HEK293 (cell line): ENCODE measurements at regions not wholly inside any gene's neighbourhood (a gene's known extent, or its start where the extent isn't known, plus 50 kb on each side); places are given as distances from the start of the nearest gene placed in this dataset.

Experiments
- CTCF ChIA-PET: fragments of 350-600 bp; formaldehyde crosslinking; extraction: SDS; loops from one replicate; lab custom pipeline; 2021; ENCODE audit warnings: antibody characterized with exemption; lab: Yijun Ruan, JAX
- POLR2A ChIA-PET: fragments of 300-600 bp; formaldehyde crosslinking; extraction: SDS; loops from one replicate; lab custom pipeline; 2020; ENCODE audit warnings: antibody characterized with exemption, inconsistent platforms; lab: Yijun Ruan, JAX
- H3K27ac ChIP-seq: fragments of 200-500 bp; sonication (Bioruptor generic); 2 replicates; pipeline ENCODE4 v1.5.1; 2014; ENCODE audit warnings: low read depth, low read length, control low read depth, inconsistent platforms; ENCODE audit errors: extremely low read depth
- H3K36me3 ChIP-seq, 2 experiments: fragments of 200-500 bp in 1 of 2; sonication (Bioruptor generic) in 1 of 2; 1 replicate in 1 of 2; 2 replicates in 1 of 2; pipeline ENCODE4 v1.5.1; 2014 to 2017; ENCODE audit warnings: inconsistent platforms in 2 of 2, low read length in 2 of 2; ENCODE audit not compliant: control insufficient read depth in 2 of 2, insufficient read depth in 1 of 2
- H3K4me1 ChIP-seq: fragments of 200-500 bp; sonication (Bioruptor generic); 2 replicates; pipeline ENCODE4 v1.5.1; 2014; ENCODE audit warnings: mild to moderate bottlenecking, low read length, inconsistent platforms; ENCODE audit not compliant: control insufficient read depth, insufficient read depth
- H3K4me3 ChIP-seq: 2 replicates; pipeline ENCODE4 v1.5.1; 2011; ENCODE audit warnings: low read depth, mild to moderate bottlenecking, control low read depth, low read length, moderate library complexity
- H3K9me3 ChIP-seq: fragments of 200-500 bp; sonication (Bioruptor generic); 2 replicates; pipeline ENCODE4 v1.5.1; 2014; ENCODE audit warnings: low read depth, low read length, inconsistent platforms; ENCODE audit not compliant: control insufficient read depth, insufficient read depth
- GFI1B ChIP-seq: fragments of 450-650 bp; formaldehyde crosslinking; IDR thresholded peaks from 2 replicates; pipeline ENCODE4 v1.5.1; 2016; ENCODE audit warnings: missing biosample characterization, missing genetic modification characterization
- GLIS1 ChIP-seq: fragments of 450-650 bp; formaldehyde crosslinking; IDR thresholded peaks from 2 replicates; pipeline ENCODE4 v1.5.1; 2016; ENCODE audit warnings: missing biosample characterization, missing genetic modification characterization
- KLF9 ChIP-seq: fragments of 450-650 bp; formaldehyde crosslinking; IDR thresholded peaks from 2 replicates; pipeline ENCODE4 v1.5.1; 2016; ENCODE audit warnings: missing biosample characterization, missing genetic modification characterization, low read depth
- OSR2 ChIP-seq: fragments of 450-650 bp; formaldehyde crosslinking; IDR thresholded peaks from 2 replicates; pipeline ENCODE4 v1.5.1; 2016; ENCODE audit warnings: missing biosample characterization, missing genetic modification characterization
- SCRT2 ChIP-seq: fragments of 450-650 bp; formaldehyde crosslinking; IDR thresholded peaks from 2 replicates; pipeline ENCODE4 v1.5.1; 2016; ENCODE audit warnings: missing biosample characterization, missing genetic modification characterization
- SP2 ChIP-seq: fragments of 450-650 bp; formaldehyde crosslinking; IDR thresholded peaks from 2 replicates; pipeline ENCODE4 v1.5.1; 2016; ENCODE audit warnings: missing biosample characterization, missing genetic modification characterization
- SP7 ChIP-seq: fragments of 450-650 bp; formaldehyde crosslinking; IDR thresholded peaks from 2 replicates; pipeline ENCODE4 v1.5.1; 2016; ENCODE audit warnings: missing biosample characterization, missing genetic modification characterization
- ZBTB20 ChIP-seq: fragments of 450-650 bp; formaldehyde crosslinking; IDR thresholded peaks from 2 replicates; pipeline ENCODE4 v1.5.1; 2016; ENCODE audit warnings: missing biosample characterization, missing genetic modification characterization
- ZNF114 ChIP-seq: fragments of 450-650 bp; formaldehyde crosslinking; IDR thresholded peaks from 2 replicates; pipeline ENCODE4 v1.5.0; 2017; ENCODE audit warnings: missing biosample characterization, missing genetic modification characterization
- ZNF350 ChIP-seq: fragments of 450-650 bp; formaldehyde crosslinking; IDR thresholded peaks from 2 replicates; pipeline ENCODE4 v1.5.0; 2017; ENCODE audit warnings: missing biosample characterization, mild to moderate bottlenecking, missing genetic modification characterization
- ZNF423 ChIP-seq: fragments of 450-650 bp; formaldehyde crosslinking; IDR thresholded peaks from 2 replicates; pipeline ENCODE4 v1.5.1; 2016; ENCODE audit warnings: missing biosample characterization, missing genetic modification characterization
- ZNF501 ChIP-seq: fragments of 450-650 bp; formaldehyde crosslinking; IDR thresholded peaks from 2 replicates; pipeline ENCODE4 v1.5.1; 2016; ENCODE audit warnings: missing biosample characterization, missing genetic modification characterization
- ZNF529 ChIP-seq: fragments of 450-650 bp; formaldehyde crosslinking; IDR thresholded peaks from 2 replicates; pipeline ENCODE4 v1.5.1; 2017; ENCODE audit warnings: missing genetic modification characterization, missing biosample characterization; ENCODE audit not compliant: insufficient replicate concordance
- ZNF555 ChIP-seq: fragments of 450-650 bp; formaldehyde crosslinking; conservative IDR thresholded peaks from 2 replicates; pipeline ENCODE4 v1.5.1; 2017; ENCODE audit warnings: missing biosample characterization, mild to moderate bottlenecking, missing genetic modification characterization, inconsistent platforms
- ZNF624 ChIP-seq: fragments of 450-650 bp; formaldehyde crosslinking; IDR thresholded peaks from 2 replicates; pipeline ENCODE4 v1.5.1; 2017; ENCODE audit warnings: missing biosample characterization, missing genetic modification characterization
- ZNF626 ChIP-seq: fragments of 450-650 bp; sonication (Bioruptor Pico); formaldehyde crosslinking; IDR thresholded peaks from 2 replicates; pipeline ENCODE4 v1.5.1; 2018; ENCODE audit warnings: missing biosample characterization, missing genetic modification characterization, inconsistent platforms
- TF ChIP-seq, protein P1 (sequence below): fragments of 450-650 bp; formaldehyde crosslinking; IDR thresholded peaks from 2 replicates; pipeline ENCODE4 v1.5.1; 2016; ENCODE audit warnings: missing biosample characterization, missing genetic modification characterization
- TF ChIP-seq, protein P2 (sequence below): fragments of 450-650 bp; formaldehyde crosslinking; IDR thresholded peaks from 2 replicates; pipeline ENCODE4 v1.5.1; 2016; ENCODE audit warnings: missing biosample characterization, missing genetic modification characterization
- TF ChIP-seq, protein P3 (sequence below): fragments of 450-650 bp; formaldehyde crosslinking; conservative IDR thresholded peaks from 2 replicates; pipeline ENCODE4 v1.5.1; 2016; ENCODE audit warnings: low read depth, missing biosample characterization, missing genetic modification characterization
- TF ChIP-seq, protein P4 (sequence below): fragments of 450-650 bp; formaldehyde crosslinking; IDR thresholded peaks from 2 replicates; pipeline ENCODE4 v1.5.1; 2016; ENCODE audit warnings: missing biosample characterization, missing genetic modification characterization

DNA sequence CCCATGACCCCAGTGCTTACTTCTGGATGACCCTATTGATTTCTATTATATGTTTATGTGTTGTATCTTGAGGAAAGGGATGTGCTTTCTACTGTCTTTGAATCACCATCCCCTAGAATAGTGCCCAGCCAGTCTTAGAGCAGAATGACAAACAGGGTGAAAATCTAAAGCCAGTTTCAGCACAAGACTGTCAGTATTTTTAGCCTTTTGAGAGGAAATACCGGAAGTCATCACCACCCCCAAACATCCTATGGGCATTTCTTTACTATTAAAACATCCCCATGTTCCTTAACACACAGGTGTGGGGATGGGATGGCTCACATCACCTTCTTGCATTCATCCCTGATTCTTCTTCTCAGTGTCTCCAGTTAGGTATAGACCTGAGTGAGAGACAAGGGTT lies 52.1 kb upstream of the UBE2L5 start:
- no peaks in the 10 kb centered on the region for H3K36me3 ChIP-seq
- POLR2A ChIA-PET = no interaction called here
- no peaks in the 10 kb centered on the region for H3K9me3 ChIP-seq
- no peaks in the 10 kb centered on the region for H3K4me1 ChIP-seq
- TF ChIP-seq ZNF114 (tag by site-specific recombination) (no peak), ZNF626 (tag by site-specific recombination) (no peak), GLIS1 (tag by site-specific recombination) (no peak), ZNF555 (no peak), ZNF529 (tag by site-specific recombination) (no peak), ZNF350 (tag by site-specific recombination) (no peak)
- TF ChIP-seq, protein P1, sequence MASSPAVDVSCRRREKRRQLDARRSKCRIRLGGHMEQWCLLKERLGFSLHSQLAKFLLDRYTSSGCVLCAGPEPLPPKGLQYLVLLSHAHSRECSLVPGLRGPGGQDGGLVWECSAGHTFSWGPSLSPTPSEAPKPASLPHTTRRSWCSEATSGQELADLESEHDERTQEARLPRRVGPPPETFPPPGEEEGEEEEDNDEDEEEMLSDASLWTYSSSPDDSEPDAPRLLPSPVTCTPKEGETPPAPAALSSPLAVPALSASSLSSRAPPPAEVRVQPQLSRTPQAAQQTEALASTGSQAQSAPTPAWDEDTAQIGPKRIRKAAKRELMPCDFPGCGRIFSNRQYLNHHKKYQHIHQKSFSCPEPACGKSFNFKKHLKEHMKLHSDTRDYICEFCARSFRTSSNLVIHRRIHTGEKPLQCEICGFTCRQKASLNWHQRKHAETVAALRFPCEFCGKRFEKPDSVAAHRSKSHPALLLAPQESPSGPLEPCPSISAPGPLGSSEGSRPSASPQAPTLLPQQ = no peak
- TF ChIP-seq, protein P2, sequence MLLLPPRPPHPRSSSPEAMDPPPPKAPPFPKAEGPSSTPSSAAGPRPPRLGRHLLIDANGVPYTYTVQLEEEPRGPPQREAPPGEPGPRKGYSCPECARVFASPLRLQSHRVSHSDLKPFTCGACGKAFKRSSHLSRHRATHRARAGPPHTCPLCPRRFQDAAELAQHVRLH (tag by site-specific recombination) = no peak
- TF ChIP-seq, protein P3, sequence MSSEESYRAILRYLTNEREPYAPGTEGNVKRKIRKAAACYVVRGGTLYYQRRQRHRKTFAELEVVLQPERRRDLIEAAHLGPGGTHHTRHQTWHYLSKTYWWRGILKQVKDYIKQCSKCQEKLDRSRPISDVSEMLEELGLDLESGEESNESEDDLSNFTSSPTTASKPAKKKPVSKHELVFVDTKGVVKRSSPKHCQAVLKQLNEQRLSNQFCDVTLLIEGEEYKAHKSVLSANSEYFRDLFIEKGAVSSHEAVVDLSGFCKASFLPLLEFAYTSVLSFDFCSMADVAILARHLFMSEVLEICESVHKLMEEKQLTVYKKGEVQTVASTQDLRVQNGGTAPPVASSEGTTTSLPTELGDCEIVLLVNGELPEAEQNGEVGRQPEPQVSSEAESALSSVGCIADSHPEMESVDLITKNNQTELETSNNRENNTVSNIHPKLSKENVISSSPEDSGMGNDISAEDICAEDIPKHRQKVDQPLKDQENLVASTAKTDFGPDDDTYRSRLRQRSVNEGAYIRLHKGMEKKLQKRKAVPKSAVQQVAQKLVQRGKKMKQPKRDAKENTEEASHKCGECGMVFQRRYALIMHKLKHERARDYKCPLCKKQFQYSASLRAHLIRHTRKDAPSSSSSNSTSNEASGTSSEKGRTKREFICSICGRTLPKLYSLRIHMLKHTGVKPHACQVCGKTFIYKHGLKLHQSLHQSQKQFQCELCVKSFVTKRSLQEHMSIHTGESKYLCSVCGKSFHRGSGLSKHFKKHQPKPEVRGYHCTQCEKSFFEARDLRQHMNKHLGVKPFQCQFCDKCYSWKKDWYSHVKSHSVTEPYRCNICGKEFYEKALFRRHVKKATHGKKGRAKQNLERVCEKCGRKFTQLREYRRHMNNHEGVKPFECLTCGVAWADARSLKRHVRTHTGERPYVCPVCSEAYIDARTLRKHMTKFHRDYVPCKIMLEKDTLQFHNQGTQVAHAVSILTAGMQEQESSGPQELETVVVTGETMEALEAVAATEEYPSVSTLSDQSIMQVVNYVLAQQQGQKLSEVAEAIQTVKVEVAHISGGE (tag by site-specific recombination) = no peak
- CTCF ChIA-PET = no interaction called here
- H3K27ac ChIP-seq = no peak overlapping the region
- H3K4me3 ChIP-seq = no peak overlapping the region

DNA sequence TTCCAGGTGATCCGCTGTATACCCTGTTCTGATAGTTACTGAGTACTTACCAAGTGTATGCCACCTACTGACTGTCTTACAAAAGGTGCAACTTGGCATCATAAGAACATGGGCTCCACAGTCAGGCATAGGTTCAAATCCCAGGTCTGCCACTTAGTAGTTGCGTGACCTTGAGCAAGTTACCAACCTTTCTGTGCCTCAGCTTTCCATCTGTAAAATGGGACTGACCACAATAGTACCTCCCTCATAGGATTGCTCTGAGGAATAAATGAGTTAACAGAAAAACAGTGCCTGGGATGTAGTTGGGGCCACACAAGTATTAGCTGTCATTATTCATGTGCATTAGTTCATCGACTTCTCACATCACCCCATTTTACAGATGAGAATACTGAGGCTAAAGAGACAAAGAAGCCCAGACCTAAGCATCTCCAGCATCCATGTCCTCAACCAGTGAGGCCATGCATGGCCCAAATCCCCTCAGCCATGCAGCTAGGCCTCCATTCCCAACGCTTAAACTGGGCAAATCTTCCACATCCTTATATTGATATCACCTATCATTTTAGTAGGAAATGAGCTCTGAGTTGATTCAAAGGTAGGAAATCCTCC lies 51.3 kb upstream of the UBE2L5 start:
- H3K4me1 ChIP-seq = no peaks in the 10 kb centered on the region
- CTCF ChIA-PET = interaction anchor here (0.6 kb wide), 1 partner anchor 85 kb away, joined by 3 read pairs; no protein-coding TSS in a partner anchor
- POLR2A ChIA-PET = no interaction called here

DNA sequence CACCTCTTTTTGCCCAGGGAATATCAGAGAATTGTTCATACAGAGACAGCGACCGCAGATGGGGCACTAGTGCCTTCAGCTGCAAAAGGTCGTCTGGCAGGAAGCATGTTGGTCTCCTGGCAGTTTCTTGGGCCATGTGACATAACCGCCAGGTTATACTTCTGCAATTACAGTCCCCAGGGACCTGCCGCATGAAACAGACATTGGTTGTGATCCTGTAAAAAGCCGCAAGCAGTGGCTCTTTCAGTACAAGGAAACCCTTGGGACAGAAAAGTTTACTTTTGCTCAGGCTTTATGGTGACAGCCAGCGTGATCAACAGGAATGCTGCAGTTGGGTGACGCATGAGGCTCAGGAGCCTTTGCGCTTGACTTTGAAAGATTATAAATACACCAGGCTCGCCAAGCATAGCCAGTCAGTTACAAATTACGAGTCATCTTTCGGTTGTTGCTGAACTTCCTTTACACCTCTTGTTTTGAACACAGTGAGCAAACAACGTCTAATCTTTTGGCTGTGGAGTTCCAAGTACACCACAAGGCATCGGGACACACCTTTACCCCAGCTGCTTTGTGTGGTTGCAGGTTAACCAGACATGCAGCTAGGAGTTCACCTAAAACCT lies 50.5 kb upstream of the UBE2L5 start:
- Histone ChIP-seq H3K9me3 (no peaks in the 10 kb centered on the region), H3K4me1 (no peaks in the 10 kb centered on the region), H3K4me3 (no peak overlapping the region), H3K27ac (no peak overlapping the region), H3K36me3 (no peaks in the 10 kb centered on the region)
- TF ChIP-seq, protein P4, sequence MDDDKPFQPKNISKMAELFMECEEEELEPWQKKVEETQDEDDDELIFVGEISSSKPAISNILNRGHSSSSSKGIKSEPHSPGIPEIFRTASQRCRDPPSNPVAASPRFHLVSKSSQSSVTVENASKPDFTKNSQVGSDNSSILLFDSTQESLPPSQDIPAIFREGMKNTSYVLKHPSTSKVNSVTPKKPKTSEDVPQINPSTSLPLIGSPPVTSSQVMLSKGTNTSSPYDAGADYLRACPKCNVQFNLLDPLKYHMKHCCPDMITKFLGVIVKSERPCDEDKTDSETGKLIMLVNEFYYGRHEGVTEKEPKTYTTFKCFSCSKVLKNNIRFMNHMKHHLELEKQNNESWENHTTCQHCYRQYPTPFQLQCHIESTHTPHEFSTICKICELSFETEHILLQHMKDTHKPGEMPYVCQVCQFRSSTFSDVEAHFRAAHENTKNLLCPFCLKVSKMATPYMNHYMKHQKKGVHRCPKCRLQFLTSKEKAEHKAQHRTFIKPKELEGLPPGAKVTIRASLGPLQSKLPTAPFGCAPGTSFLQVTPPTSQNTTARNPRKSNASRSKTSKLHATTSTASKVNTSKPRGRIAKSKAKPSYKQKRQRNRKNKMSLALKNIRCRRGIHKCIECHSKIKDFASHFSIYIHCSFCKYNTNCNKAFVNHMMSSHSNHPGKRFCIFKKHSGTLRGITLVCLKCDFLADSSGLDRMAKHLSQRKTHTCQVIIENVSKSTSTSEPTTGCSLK (tag by site-specific recombination) = no peak
- TF ChIP-seq KLF9 (tag by site-specific recombination) (no peak), SP7 (no peak), SP2 (tag by site-specific recombination) (no peak), GFI1B (tag by site-specific recombination) (no peak)
- ChIA-PET CTCF (interaction anchor here (0.6 to 0.9 kb wide), 2 partner anchors 13 to 86 kb away, joined by 3 read pairs; no protein-coding TSS in a partner anchor), POLR2A (no interaction called here)

More for the DNA sequence above, 51.3 kb upstream of the UBE2L5 start:
- Histone ChIP-seq H3K9me3 (no peaks in the 10 kb centered on the region), H3K4me3 (no peak overlapping the region), H3K27ac (no peak overlapping the region), H3K36me3 (no peaks in the 10 kb centered on the region)
- TF ChIP-seq SCRT2 (tag by site-specific recombination) = no peak
- TF ChIP-seq ZNF350 (tag by site-specific recombination) = no peak
- TF ChIP-seq ZNF501 (tag by site-specific recombination) = no peak
- no peak for TF ChIP-seq ZBTB20 (tag by site-specific recombination)
- TF ChIP-seq ZNF624 (tag by site-specific recombination) = no peak
- no peak for TF ChIP-seq OSR2 (tag by site-specific recombination)
- TF ChIP-seq ZNF423 = no peak
